ENCODE measurements at regions not wholly inside any gene's neighbourhood (a gene's known extent, or its start where the extent isn't known, plus 50 kb on each side); places are given as distances from the start of the nearest gene placed in this dataset.
"Not testable (repeated sequence)": the region's sequence is repeated elsewhere in the genome, so short reads cannot be mapped to it uniquely, and the experiment has no call there.

GRCh38 chr21:28587748-28588147, 404.9 kb downstream of the LTN1 start:
- peaks cover 3% of the 10 kb centered on the region for H3K4me1 Mint-ChIP-seq
- Histone ChIP-seq H3K79me2 (ENCODE audit: low read depth) (no peaks in the 10 kb centered on the region), H3K9ac (no peak overlapping the region), H2AFZ (replicated peaks) (no peak overlapping the region), H4K20me1 (ENCODE audit: low read depth) (no peaks in the 10 kb centered on the region), H3K27ac (no peak overlapping the region), H3K36me3 (no peaks in the 10 kb centered on the region), H3K4me1 (peaks cover 23% of the 10 kb centered on the region), H3K4me2 (no peak overlapping the region), H3K4me3 (no peak overlapping the region), H3F3A (ENCODE audit: low read depth) (peaks cover 5% of the 10 kb centered on the region), H3K9me3 (ENCODE audit: low read depth) (no peaks in the 10 kb centered on the region), H3K27me3 (no peaks in the 10 kb centered on the region)
- no peak for DNase-seq (ENCODE audit: low spot score)
- no peak overlapping the region for H3K4me3 Mint-ChIP-seq
- no peak overlapping the region for H3K27ac Mint-ChIP-seq
- TF ChIP-seq CTCF (IDR thresholded peaks at IDR 0.05): no peak
- TF ChIP-seq EZH2phosphoT487 (IDR thresholded peaks at IDR 0.05): no peak
- no peak for TF ChIP-seq EZH2 (IDR thresholded peaks at IDR 0.05)
- peaks cover 4% of the 10 kb centered on the region for H3K27me3 Mint-ChIP-seq (ENCODE audit: insufficient read depth, low read depth)
- H3K36me3 Mint-ChIP-seq: no peaks in the 10 kb centered on the region
- H3K9me3 Mint-ChIP-seq: no peaks in the 10 kb centered on the region

GRCh38 chr21:28581976-28582375, 410.7 kb downstream of the LTN1 start:
- no peaks in the 10 kb centered on the region for H3K36me3 Mint-ChIP-seq
- no peak overlapping the region for H3K27ac ChIP-seq
- peaks cover 2% of the 10 kb centered on the region for H3K9me3 Mint-ChIP-seq
- no peak overlapping the region for H2AFZ ChIP-seq (replicated peaks)
- H3K9me3 ChIP-seq (ENCODE audit: low read depth): no peaks in the 10 kb centered on the region
- TF ChIP-seq EZH2 (IDR thresholded peaks at IDR 0.05) (no peak), EZH2phosphoT487 (IDR thresholded peaks at IDR 0.05) (no peak), CTCF (IDR thresholded peaks at IDR 0.05) (no peak)
- H3K36me3 ChIP-seq: no peaks in the 10 kb centered on the region
- no peaks in the 10 kb centered on the region for H3K27me3 ChIP-seq
- no peak overlapping the region for H3K27ac Mint-ChIP-seq
- H3K27me3 Mint-ChIP-seq (ENCODE audit: insufficient read depth, low read depth): peaks cover 4% of the 10 kb centered on the region
- no peak overlapping the region for H3K4me3 Mint-ChIP-seq
- no peak overlapping the region for H3K4me2 ChIP-seq
- H3K4me3 ChIP-seq: no peak overlapping the region
- H3K4me1 Mint-ChIP-seq: peaks cover 6% of the 10 kb centered on the region
- H3K4me1 ChIP-seq: peaks cover 20% of the 10 kb centered on the region
- H3K79me2 ChIP-seq (ENCODE audit: low read depth): no peaks in the 10 kb centered on the region
- DNase-seq (ENCODE audit: low spot score): no peak
- H4K20me1 ChIP-seq (ENCODE audit: low read depth): no peaks in the 10 kb centered on the region
- H3F3A ChIP-seq (ENCODE audit: low read depth): peaks cover 5% of the 10 kb centered on the region
- no peak overlapping the region for H3K9ac ChIP-seq

- H3K27ac Mint-ChIP-seq; H3K27me3 ChIP-seq; H3K27me3 Mint-ChIP-seq (ENCODE audit: insufficient read depth, low read depth); H3K79me2 ChIP-seq (ENCODE audit: low read depth); H3K9me3 ChIP-seq (ENCODE audit: low read depth); H3K4me2 ChIP-seq; H3K4me3 ChIP-seq; H3K4me3 Mint-ChIP-seq; H3F3A ChIP-seq (ENCODE audit: low read depth); H3K9me3 Mint-ChIP-seq; H4K20me1 ChIP-seq (ENCODE audit: low read depth); DNase-seq (ENCODE audit: low spot score); H3K4me1 Mint-ChIP-seq; H3K9ac ChIP-seq; H2AFZ ChIP-seq (replicated peaks); H3K36me3 ChIP-seq; H3K36me3 Mint-ChIP-seq; H3K27ac ChIP-seq: not testable (repeated sequence)
- H3K4me1 ChIP-seq: peaks cover 13% of the 10 kb centered on the region
Observed at GRCh38 chr21:28581311-28581731, 411.4 kb downstream of the LTN1 start.

GRCh38 chr21:28580585-28580984, 412.1 kb downstream of the LTN1 start:
- Mint-ChIP-seq H3K9me3 (peaks cover 4% of the 10 kb centered on the region), H3K27ac (no peak overlapping the region), H3K27me3 (ENCODE audit: insufficient read depth, low read depth) (peaks cover 4% of the 10 kb centered on the region), H3K4me1 (peaks cover 3% of the 10 kb centered on the region), H3K4me3 (no peak overlapping the region), H3K36me3 (no peaks in the 10 kb centered on the region)
- Histone ChIP-seq H3K4me3 (no peak overlapping the region), H3K4me1 (peaks cover 8% of the 10 kb centered on the region), H3K36me3 (no peaks in the 10 kb centered on the region), H3K79me2 (ENCODE audit: low read depth) (no peaks in the 10 kb centered on the region), H3K27me3 (no peaks in the 10 kb centered on the region), H3K4me2 (no peak overlapping the region), H2AFZ (replicated peaks) (no peak overlapping the region), H3K27ac (no peak overlapping the region), H3K9ac (no peak overlapping the region), H4K20me1 (ENCODE audit: low read depth) (no peaks in the 10 kb centered on the region), H3K9me3 (ENCODE audit: low read depth) (no peaks in the 10 kb centered on the region), H3F3A (ENCODE audit: low read depth) (no peaks in the 10 kb centered on the region)
- TF ChIP-seq EZH2 (IDR thresholded peaks at IDR 0.05) (no peak), CTCF (IDR thresholded peaks at IDR 0.05) (no peak), EZH2phosphoT487 (IDR thresholded peaks at IDR 0.05) (no peak)
- no peak for DNase-seq (ENCODE audit: low spot score)
